Neural progenitor cell (in vitro differentiated cells): ENCODE measurements at regions not wholly inside any gene's neighbourhood (a gene's known extent, or its start where the extent isn't known, plus 50 kb on each side); places are given as distances from the start of the nearest gene placed in this dataset.

Experiments used
- CTCF ChIP-seq: fragments of 200-600 bp; sonication (generic); IDR thresholded peaks from 2 replicates; pipeline ENCODE4 v1.5.1; 2017; ENCODE audit warnings: antibody characterized with exemption, mild to moderate bottlenecking
- EZH2 ChIP-seq: fragments of 200-600 bp; sonication (generic); IDR thresholded peaks from 2 replicates; pipeline ENCODE4 v1.6.1; 2017; ENCODE audit warnings: antibody characterized with exemption, mild to moderate bottlenecking, moderate library complexity
- EZH2phosphoT487 ChIP-seq: fragments of 200-600 bp; sonication (generic); IDR thresholded peaks from 2 replicates; pipeline ENCODE4 v1.6.1; 2017; ENCODE audit warnings: antibody characterized with exemption

DNA sequence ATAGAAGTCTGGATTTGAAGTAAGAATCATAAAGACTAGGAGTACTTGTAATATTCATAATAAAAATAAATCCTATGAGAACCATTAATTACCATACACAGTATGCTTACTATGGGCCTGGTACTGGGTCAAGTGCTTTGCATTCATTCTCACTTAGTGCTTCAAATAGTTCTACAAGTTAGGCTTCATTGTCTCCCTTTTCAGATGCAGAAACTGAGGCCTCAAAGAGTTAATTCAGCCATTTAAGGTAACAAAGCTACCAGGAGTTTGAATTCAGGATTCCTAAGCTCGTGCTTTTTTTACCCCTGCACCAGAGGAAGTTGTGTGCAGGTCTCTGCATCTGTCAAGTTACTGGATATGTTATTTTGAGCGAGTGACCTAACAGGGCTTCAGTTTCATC, 1098.4 kb upstream of the EEF2KMT start:
- TF ChIP-seq CTCF: no peak
- TF ChIP-seq EZH2phosphoT487: no peak
- TF ChIP-seq EZH2: no peak
